B cell (primary cell): ENCODE measurements at regions not wholly inside any gene's neighbourhood (a gene's known extent, or its start where the extent isn't known, plus 50 kb on each side); places are given as distances from the start of the nearest gene placed in this dataset.
A peak's percentile ranks its signal among the peaks of the same experiment; 100 is the strongest.

Experiments
- ATAC-seq: fragments of 200-7000 bp; cut with Tn5 transposase; one replicate; pipeline ENCODE4 v1.10.0; 2021; ENCODE audit warnings: low read depth, mild to moderate bottlenecking, moderate number of reproducible peaks, moderate library complexity
- CTCF ChIA-PET: fragments of 350-600 bp; sonication (Branson Sonifier 250); formaldehyde crosslinking; loops from one replicate; lab custom pipeline; 2021; ENCODE audit warnings: antibody characterized with exemption, inconsistent platforms; lab: Charles Lee
- POLR2A ChIA-PET: fragments of 350-600 bp; sonication (Branson Sonifier 250); formaldehyde crosslinking; loops from one replicate; lab custom pipeline; 2021; ENCODE audit warnings: antibody characterized with exemption; lab: Charles Lee
- DNase-seq: peaks from one replicate; pipeline ENCODE4 v3.0.0; 2013
- H2AFZ ChIP-seq: 2 replicates; pipeline ENCODE4 v1.6.1; 2012; ENCODE audit warnings: mild to moderate bottlenecking, low read depth, low read length; ENCODE audit not compliant: insufficient read depth, poor library complexity, severe bottlenecking
- H3K27ac ChIP-seq, 2 donors: 1 replicate in 1 of 2; 2 replicates in 1 of 2; pipeline ENCODE4 v1.5.1; 2012 to 2013; ENCODE audit warnings: low read length in 2 of 2, mild to moderate bottlenecking in 2 of 2, moderate library complexity in 1 of 2
- H3K27me3 ChIP-seq, 4 experiments: fragments of 200-600 bp in 1 of 4; sonication (generic) in 1 of 4; replicated peaks in 1 of 4; 1 replicate in 2 of 4; 2 replicates in 2 of 4; pipeline versions ENCODE4 v1.6.1 to v1.7.0; 2013 to 2016; ENCODE audit warnings: low read length in 3 of 4, mild to moderate bottlenecking in 2 of 4, mixed read lengths in 1 of 4, moderate library complexity in 1 of 4; ENCODE audit not compliant: insufficient read depth in 4 of 4, control insufficient read depth in 3 of 4; ENCODE audit errors: control extremely low read depth in 1 of 4
- H3K36me3 ChIP-seq, 2 experiments: replicated peaks in 1 of 2; 1 replicate in 1 of 2; 2 replicates in 1 of 2; pipeline versions ENCODE4 v1.6.1 to v1.7.1; 2013; ENCODE audit warnings: low read length in 1 of 2; ENCODE audit not compliant: insufficient read depth in 2 of 2, control insufficient read depth in 1 of 2; ENCODE audit errors: control extremely low read depth in 1 of 2, extremely low read depth in 1 of 2
- H3K4me1 ChIP-seq, 2 donors: fragments of 200-600 bp in 1 of 2; sonication (generic) in 1 of 2; 1 replicate in 1 of 2; 2 replicates in 1 of 2; pipeline versions ENCODE4 v1.5.1 to v1.6.1; 2013 to 2017; ENCODE audit warnings: low read length in 2 of 2; ENCODE audit not compliant: control insufficient read depth in 2 of 2, insufficient read depth in 2 of 2
- H3K4me2 ChIP-seq: replicated peaks from 2 replicates; pipeline ENCODE3; 2012; ENCODE audit warnings: mild to moderate bottlenecking, low read depth, low read length; ENCODE audit not compliant: poor library complexity, severe bottlenecking
- H3K4me3 ChIP-seq, 5 experiments: fragments of 200-600 bp in 1 of 5; sonication (generic) in 1 of 5; 1 replicate in 3 of 5; 2 replicates in 2 of 5; pipeline versions ENCODE4 v1.5.1 to v1.7.0; 2011 to 2016; ENCODE audit warnings: low read length in 4 of 5, mild to moderate bottlenecking in 4 of 5, low read depth in 2 of 5, control low read depth in 1 of 5, moderate library complexity in 1 of 5; ENCODE audit not compliant: insufficient read depth in 1 of 5; ENCODE audit errors: control extremely low read depth in 1 of 5, extremely low read depth in 1 of 5
- H3K79me2 ChIP-seq: fragments of 200-600 bp; sonication (generic); one replicate; pipeline ENCODE4 v1.6.0; 2016; ENCODE audit warnings: low read length; ENCODE audit not compliant: control insufficient read depth, insufficient read depth
- H3K9ac ChIP-seq: fragments of 200-600 bp; sonication (generic); 2 replicates; pipeline ENCODE4 v1.6.1; 2017; ENCODE audit warnings: mild to moderate bottlenecking, low read length, moderate library complexity
- H3K9me3 ChIP-seq, 3 donors: one replicate each; pipeline versions ENCODE4 v1.6.1 to v1.7.1; 2013; ENCODE audit warnings: low read length in 2 of 3; ENCODE audit not compliant: control insufficient read depth in 2 of 3, insufficient read depth in 1 of 3; ENCODE audit errors: control extremely low read depth in 1 of 3
- H4K20me1 ChIP-seq: 2 replicates; pipeline ENCODE4 v1.6.0; 2012; ENCODE audit warnings: mild to moderate bottlenecking, low read length; ENCODE audit not compliant: insufficient read depth, control insufficient read depth, poor library complexity, severe bottlenecking
- H3K27ac Mint-ChIP-seq: one replicate; pipeline ENCODE4 v1.8.0; 2021; ENCODE audit warnings: mixed read lengths
- H3K27me3 Mint-ChIP-seq: one replicate; pipeline ENCODE4 v1.8.0; 2021; ENCODE audit warnings: mixed read lengths
- H3K4me1 Mint-ChIP-seq: one replicate; pipeline ENCODE4 v1.8.0; 2021; ENCODE audit warnings: mixed read lengths
- H3K4me3 Mint-ChIP-seq: one replicate; pipeline ENCODE4 v1.8.0; 2021; ENCODE audit warnings: mixed read lengths
- H3K9me3 Mint-ChIP-seq: one replicate; pipeline ENCODE4 v1.8.0; 2022; ENCODE audit warnings: mixed read lengths; ENCODE audit not compliant: insufficient read depth
- EZH2 ChIP-seq: IDR thresholded peaks from 2 replicates; pipeline ENCODE4 v1.6.1; 2012; ENCODE audit warnings: borderline replicate concordance, low read depth, mild to moderate bottlenecking, moderate library complexity, low read length; ENCODE audit not compliant: insufficient read depth, poor library complexity, severe bottlenecking
- WGBS: methylation state at CpG from one replicate; pipeline ENCODE4 v1.1.5; 2013; ENCODE audit warnings: missing lambda C conversion rate; ENCODE audit not compliant: insufficient coverage; 5-methylcytosine and 5-hydroxymethylcytosine counted together
- intact Hi-C: fragments of 100-400 bp; cut with micrococcal nuclease; formaldehyde crosslinking; loops from one replicate; pipeline ENCODE4 v1.10.0; 2022
- TF ChIP-seq, protein P1 (sequence below): fragments of 200-600 bp; IDR thresholded peaks from one replicate; pipeline ENCODE4 v1.8.0; 2022; ENCODE audit warnings: antibody characterized with exemption, mild to moderate bottlenecking

DNA sequence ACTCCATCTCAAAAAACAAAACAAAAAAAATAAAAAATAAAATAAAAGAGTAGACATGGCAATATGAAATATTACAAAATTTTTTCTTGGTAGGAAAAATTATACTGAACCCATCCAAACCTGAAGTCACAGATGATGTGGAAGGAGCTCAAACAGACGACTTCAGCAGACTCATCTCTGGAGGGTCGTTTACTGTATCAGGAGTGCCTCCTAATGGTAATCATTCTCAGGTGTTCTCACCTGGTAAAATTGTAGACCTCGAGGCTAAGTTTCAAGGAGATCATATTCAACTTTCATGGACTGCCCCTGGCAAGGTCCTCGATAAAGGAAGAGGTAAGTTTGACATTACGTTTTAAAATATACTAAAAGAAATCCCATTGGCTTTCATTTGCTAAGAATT is 54.3 kb upstream of the SH3GLB1 start:
- H3K27me3 ChIP-seq, result no peaks in the 10 kb centered on the region
- H3K4me1 Mint-ChIP-seq, result peaks cover 13% of the 10 kb centered on the region
- H3K4me3 ChIP-seq, result no peak overlapping the region
- H3K27ac ChIP-seq, result no peak overlapping the region
- no peak overlapping the region for H3K4me2 ChIP-seq
- no peak overlapping the region for H2AFZ ChIP-seq
- no peak for TF ChIP-seq EZH2
- TF ChIP-seq, protein P1, sequence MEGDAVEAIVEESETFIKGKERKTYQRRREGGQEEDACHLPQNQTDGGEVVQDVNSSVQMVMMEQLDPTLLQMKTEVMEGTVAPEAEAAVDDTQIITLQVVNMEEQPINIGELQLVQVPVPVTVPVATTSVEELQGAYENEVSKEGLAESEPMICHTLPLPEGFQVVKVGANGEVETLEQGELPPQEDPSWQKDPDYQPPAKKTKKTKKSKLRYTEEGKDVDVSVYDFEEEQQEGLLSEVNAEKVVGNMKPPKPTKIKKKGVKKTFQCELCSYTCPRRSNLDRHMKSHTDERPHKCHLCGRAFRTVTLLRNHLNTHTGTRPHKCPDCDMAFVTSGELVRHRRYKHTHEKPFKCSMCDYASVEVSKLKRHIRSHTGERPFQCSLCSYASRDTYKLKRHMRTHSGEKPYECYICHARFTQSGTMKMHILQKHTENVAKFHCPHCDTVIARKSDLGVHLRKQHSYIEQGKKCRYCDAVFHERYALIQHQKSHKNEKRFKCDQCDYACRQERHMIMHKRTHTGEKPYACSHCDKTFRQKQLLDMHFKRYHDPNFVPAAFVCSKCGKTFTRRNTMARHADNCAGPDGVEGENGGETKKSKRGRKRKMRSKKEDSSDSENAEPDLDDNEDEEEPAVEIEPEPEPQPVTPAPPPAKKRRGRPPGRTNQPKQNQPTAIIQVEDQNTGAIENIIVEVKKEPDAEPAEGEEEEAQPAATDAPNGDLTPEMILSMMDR, result no peak
- H3K79me2 ChIP-seq, result no peaks in the 10 kb centered on the region
- H4K20me1 ChIP-seq, result no peaks in the 10 kb centered on the region
- intact Hi-C loops, result no loop called here
- no peak overlapping the region for H3K9ac ChIP-seq
- 74% methylated on average over 3 of the region's 5 CpGs for WGBS
- no peak for ATAC-seq
- DNase-seq, result peak; percentile 6
- POLR2A ChIA-PET, result no interaction called here
- CTCF ChIA-PET, result interaction anchor here (0.9 to 2.5 kb wide), 7 partner anchors 10 to 269 kb away, joined by 3 to 13 read pairs (median 4); no protein-coding TSS in a partner anchor
- no peaks in the 10 kb centered on the region for H3K9me3 Mint-ChIP-seq
- H3K36me3 ChIP-seq, result no peaks in the 10 kb centered on the region
- H3K9me3 ChIP-seq, result no peaks in the 10 kb centered on the region
- no peak overlapping the region for H3K4me3 Mint-ChIP-seq
- H3K4me1 ChIP-seq, result peaks cover 0 to 3% of the 10 kb centered on the region in 2 donors
- H3K27me3 Mint-ChIP-seq, result no peaks in the 10 kb centered on the region
- no peak overlapping the region for H3K27ac Mint-ChIP-seq
